Ovary (tissue), 3 donors: ENCODE measurements at regions not wholly inside any gene's neighbourhood (a gene's known extent, or its start where the extent isn't known, plus 50 kb on each side); places are given as distances from the start of the nearest gene placed in this dataset.

Source experiments
- EP300 ChIP-seq: sonication (generic); formaldehyde crosslinking; IDR thresholded peaks from one replicate; pipeline ENCODE4 v1.6.1; 2017; ENCODE audit warnings: antibody characterized with exemption
- POLR2A ChIP-seq: fragments of 450-650 bp; IDR thresholded peaks from one replicate; pipeline ENCODE4 v1.6.1; 2017; ENCODE audit warnings: antibody characterized with exemption, mild to moderate bottlenecking, moderate library complexity
- TF ChIP-seq, protein P1 (sequence below), 3 donors: fragments of 450-650 bp in 2 of 3; fragments of 200-600 bp in 1 of 3; IDR thresholded peaks; one replicate each; pipeline versions ENCODE4 v1.5.1 to v1.8.0; 2016 to 2022; ENCODE audit warnings: antibody characterized with exemption in 3 of 3, mild to moderate bottlenecking in 1 of 3
- donor health status: DM: no; HTN: no; CAD: no.

DNA sequence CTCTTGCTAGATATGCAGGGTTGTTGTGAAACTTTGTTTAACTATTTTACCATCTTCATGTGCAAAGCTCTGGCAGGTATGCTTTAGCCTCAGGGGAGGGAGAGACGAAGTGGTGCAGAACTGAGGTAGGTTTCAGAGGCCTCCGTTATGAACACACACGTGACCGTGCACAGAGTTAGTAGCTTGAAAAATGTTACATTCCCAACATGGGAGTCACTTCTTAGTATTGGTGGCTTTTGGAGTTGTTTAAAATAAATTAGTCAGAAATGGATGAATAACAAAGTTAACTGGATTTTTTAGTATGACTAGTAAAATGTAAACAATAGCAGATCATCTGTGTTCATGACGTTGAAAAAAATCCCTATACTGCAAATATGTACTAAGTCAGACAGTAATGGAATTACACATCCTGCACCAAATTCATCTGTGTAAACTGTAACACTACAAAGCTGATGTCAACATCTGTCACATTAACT is 279.6 kb downstream of the KLF13 start:
- TF ChIP-seq, protein P1, sequence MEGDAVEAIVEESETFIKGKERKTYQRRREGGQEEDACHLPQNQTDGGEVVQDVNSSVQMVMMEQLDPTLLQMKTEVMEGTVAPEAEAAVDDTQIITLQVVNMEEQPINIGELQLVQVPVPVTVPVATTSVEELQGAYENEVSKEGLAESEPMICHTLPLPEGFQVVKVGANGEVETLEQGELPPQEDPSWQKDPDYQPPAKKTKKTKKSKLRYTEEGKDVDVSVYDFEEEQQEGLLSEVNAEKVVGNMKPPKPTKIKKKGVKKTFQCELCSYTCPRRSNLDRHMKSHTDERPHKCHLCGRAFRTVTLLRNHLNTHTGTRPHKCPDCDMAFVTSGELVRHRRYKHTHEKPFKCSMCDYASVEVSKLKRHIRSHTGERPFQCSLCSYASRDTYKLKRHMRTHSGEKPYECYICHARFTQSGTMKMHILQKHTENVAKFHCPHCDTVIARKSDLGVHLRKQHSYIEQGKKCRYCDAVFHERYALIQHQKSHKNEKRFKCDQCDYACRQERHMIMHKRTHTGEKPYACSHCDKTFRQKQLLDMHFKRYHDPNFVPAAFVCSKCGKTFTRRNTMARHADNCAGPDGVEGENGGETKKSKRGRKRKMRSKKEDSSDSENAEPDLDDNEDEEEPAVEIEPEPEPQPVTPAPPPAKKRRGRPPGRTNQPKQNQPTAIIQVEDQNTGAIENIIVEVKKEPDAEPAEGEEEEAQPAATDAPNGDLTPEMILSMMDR (IDR thresholded peaks at IDR 0.05), result no peak
- no peak for TF ChIP-seq EP300
- TF ChIP-seq POLR2A, result no peak
